HepG2 (cell line): ENCODE measurements at regions not wholly inside any gene's neighbourhood (a gene's known extent, or its start where the extent isn't known, plus 50 kb on each side); places are given as distances from the start of the nearest gene placed in this dataset.

Experiments
- ATAC-seq: fragments of 200-7000 bp; cut with Tn5 transposase; 3 replicates; pipeline ENCODE4 v1.9.1; 2020; ENCODE audit warnings: mild to moderate bottlenecking, moderate library complexity
- BruUV-seq: library from RNA; stranded (reverse); fragments of 400-500 nt; replicated peaks from 2 replicates; lab custom pipeline; 2021; lab: Mats Ljungman, UMichigan
- CTCF ChIA-PET: fragments of 300-600 bp; formaldehyde crosslinking; extraction: SDS; loops from one replicate; lab custom pipeline; 2021; ENCODE audit warnings: low total read pairs, inconsistent platforms, low intra/inter-chr PET ratio; lab: Yijun Ruan, JAX
- POLR2A ChIA-PET: fragments of 350-600 bp; sonication (Branson Sonifier 250); formaldehyde crosslinking; loops from one replicate; lab custom pipeline; 2020; ENCODE audit warnings: antibody characterized with exemption, inconsistent platforms; lab: Yijun Ruan, JAX
- DNase-seq: peaks from one replicate; pipeline ENCODE4 v3.0.0-alpha.2; 2015; ENCODE audit warnings: low spot score
- FAIRE-seq: peaks from 3 replicates; lab custom pipeline; 2011; peaks lifted over from hg19 to GRCh38; lab: Jason Lieb, UNC
- H2AFZ ChIP-seq: one replicate; pipeline ENCODE4 v1.6.1; 2011; ENCODE audit warnings: low read length, inconsistent platforms
- H3K27ac ChIP-seq: fragments of 300-600 bp; 3 replicates; pipeline ENCODE4 v1.8.0; 2011; ENCODE audit warnings: mixed run types, mild to moderate bottlenecking, mixed read lengths, low read length, inconsistent platforms; ENCODE audit not compliant: insufficient read depth; ENCODE audit errors: extremely low read length
- H3K27me3 ChIP-seq, 2 experiments: fragments of 200-600 bp in 1 of 2; 2 replicates in 1 of 2; 3 replicates in 1 of 2; pipeline versions ENCODE4 v1.6.0 to v1.8.0; 2011; ENCODE audit warnings: low read length in 2 of 2, mild to moderate bottlenecking in 2 of 2, moderate library complexity in 2 of 2, inconsistent platforms in 1 of 2; ENCODE audit not compliant: insufficient read depth in 2 of 2, control insufficient read depth in 1 of 2
- H3K36me3 ChIP-seq, 2 experiments: fragments of 200-600 bp in 1 of 2; replicated peaks in 1 of 2; 2 replicates in 1 of 2; 3 replicates in 1 of 2; pipeline versions ENCODE4 v1.5.1 to v1.8.0; 2011; ENCODE audit warnings: low read length in 2 of 2, inconsistent platforms in 1 of 2; ENCODE audit not compliant: insufficient read depth in 2 of 2, control insufficient read depth in 1 of 2
- H3K4me1 ChIP-seq: 2 replicates; pipeline ENCODE4 v1.5.1; 2012; ENCODE audit warnings: low read length, inconsistent platforms; ENCODE audit not compliant: insufficient read depth
- H3K4me2 ChIP-seq: 2 replicates; pipeline ENCODE4 v1.6.0; 2011; ENCODE audit warnings: low read depth, low read length, inconsistent platforms
- H3K4me3 ChIP-seq, 3 experiments: fragments of 200-600 bp in 1 of 3; sonication (generic), shearing (Covaris generic) in 1 of 3; replicated peaks in 1 of 3; 2 replicates each; pipeline ENCODE4 v1.5.1; 2011 to 2016; ENCODE audit warnings: low read length in 3 of 3, inconsistent platforms in 2 of 3, low read depth in 2 of 3, mild to moderate bottlenecking in 2 of 3, control low read depth in 1 of 3, mixed read lengths in 1 of 3; ENCODE audit not compliant: insufficient read depth in 1 of 3
- H3K79me2 ChIP-seq: one replicate; pipeline ENCODE4 v1.6.1; 2011; ENCODE audit warnings: low read length, inconsistent platforms; ENCODE audit not compliant: insufficient read depth
- H3K9ac ChIP-seq: 2 replicates; pipeline ENCODE4 v1.6.0; 2011; ENCODE audit warnings: mild to moderate bottlenecking, low read depth, low read length, inconsistent platforms; ENCODE audit not compliant: insufficient read depth
- H3K9me3 ChIP-seq: 2 replicates; pipeline ENCODE4 v1.5.1; 2012; ENCODE audit warnings: mild to moderate bottlenecking, low read length
- H4K20me1 ChIP-seq: 2 replicates; pipeline ENCODE4 v1.6.0; 2011; ENCODE audit warnings: inconsistent platforms, mild to moderate bottlenecking, low read length, moderate library complexity; ENCODE audit not compliant: insufficient read depth
- DPF2 ChIP-seq: sonication (generic); formaldehyde crosslinking; IDR thresholded peaks from 2 replicates; pipeline ENCODE4 v1.4.0; 2020; ENCODE audit warnings: mild to moderate bottlenecking, low read depth, missing genetic modification reagents, borderline replicate concordance
- FOXO1 ChIP-seq: sonication (generic); formaldehyde crosslinking; IDR thresholded peaks from 2 replicates; pipeline ENCODE4 v1.4.0; 2020; ENCODE audit warnings: missing genetic modification reagents
- GLI4 ChIP-seq: sonication (generic); formaldehyde crosslinking; IDR thresholded peaks from 2 replicates; pipeline ENCODE4 v1.5.1; 2020; ENCODE audit warnings: missing genetic modification reagents, mild to moderate bottlenecking, moderate library complexity, borderline replicate concordance
- NFKBIZ ChIP-seq: IDR thresholded peaks from 2 replicates; pipeline ENCODE4 v1.6.1; 2018; ENCODE audit warnings: missing genetic modification reagents, missing compliant biosample characterization
- REL ChIP-seq: sonication (generic); formaldehyde crosslinking; conservative IDR thresholded peaks from 2 replicates; pipeline ENCODE4 v1.8.0; 2022; ENCODE audit warnings: mild to moderate bottlenecking, missing genetic modification reagents, moderate library complexity
- ZFAT ChIP-seq: sonication (generic); formaldehyde crosslinking; conservative IDR thresholded peaks from 2 replicates; pipeline ENCODE4 v1.8.1; 2023; ENCODE audit warnings: missing genetic modification reagents, inconsistent platforms
- ZNF230 ChIP-seq: sonication (generic); formaldehyde crosslinking; IDR thresholded peaks from 2 replicates; pipeline ENCODE4 v1.4.0; 2020; ENCODE audit warnings: mild to moderate bottlenecking, missing genetic modification reagents
- ZNF256 ChIP-seq: sonication (generic); formaldehyde crosslinking; conservative IDR thresholded peaks from 2 replicates; pipeline ENCODE4 v1.4.0; 2020; ENCODE audit warnings: missing genetic modification reagents
- ZNF850 ChIP-seq: sonication (generic); formaldehyde crosslinking; conservative IDR thresholded peaks from 2 replicates; pipeline ENCODE4 v1.9.0; 2021; ENCODE audit warnings: mild to moderate bottlenecking, missing genetic modification reagents
- ZSCAN22 ChIP-seq: sonication (generic); formaldehyde crosslinking; IDR thresholded peaks from 2 replicates; pipeline ENCODE4 v1.4.0; 2020; ENCODE audit warnings: mild to moderate bottlenecking, missing genetic modification reagents
- WGBS: methylation state at CpG from one replicate; pipeline ENCODE4 v1.1.6; 2017; ENCODE audit warnings: low lambda C conversion rate; 5-methylcytosine and 5-hydroxymethylcytosine counted together
- in situ Hi-C: cut with HindIII; loops from 2 replicates; pipeline ENCODE4 v1.10.0; 2017; ENCODE audit warnings: low pct_unique_long_range_greater_than_20kb; ENCODE audit not compliant: extremely low pct_ligation_motif_present
- intact Hi-C: fragments of 100-400 bp; cut with micrococcal nuclease; formaldehyde crosslinking; loops from one replicate; pipeline ENCODE4 v1.10.0; 2022; ENCODE audit not compliant: unreplicated experiment
- TF ChIP-seq, protein P1 (sequence below): sonication (generic); formaldehyde crosslinking; IDR thresholded peaks from 2 replicates; pipeline ENCODE4 v1.4.0; 2020; ENCODE audit warnings: low read depth, missing genetic modification reagents

DNA sequence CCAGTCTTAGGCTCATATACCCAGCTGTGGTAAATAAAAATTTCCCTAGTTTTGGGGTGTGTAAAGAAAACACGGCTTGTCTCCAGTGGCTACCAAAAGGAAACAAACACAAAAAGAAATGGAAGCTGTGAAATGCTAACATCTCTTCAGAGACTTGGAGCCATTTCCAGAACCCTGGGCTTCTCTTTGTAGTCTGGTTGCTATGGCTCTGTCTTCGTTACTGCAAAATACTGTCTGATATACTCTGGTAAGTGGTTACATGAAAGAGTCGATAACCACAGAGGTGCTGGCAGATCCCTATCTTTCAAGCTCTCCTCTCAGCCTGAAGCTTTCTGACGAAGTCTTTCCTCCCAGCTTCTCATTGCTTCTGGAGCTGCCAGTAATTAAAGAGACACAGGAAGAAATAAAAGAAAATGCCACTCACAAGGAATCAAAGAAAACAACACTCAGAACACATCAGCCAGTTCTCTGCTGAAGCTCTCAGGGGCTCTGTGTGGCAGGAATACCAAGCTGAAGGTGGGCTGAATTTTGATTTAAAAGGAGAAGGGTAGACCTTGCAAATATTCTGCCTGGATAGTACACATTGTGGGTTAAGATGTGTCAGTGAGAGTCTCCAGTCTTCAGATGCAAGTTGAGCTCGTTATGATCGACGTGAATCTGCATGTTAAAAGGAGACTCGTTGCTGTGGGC lies 107.6 kb upstream of the FAM9C start:
- FAIRE-seq: no peak
- in situ Hi-C loops (no loop called here), intact Hi-C loops (no loop called here)
- no peak overlapping the region for H3K4me3 ChIP-seq
- peaks cover 4% of the 10 kb centered on the region; the same call in 1 of the 2 replicates for H3K9me3 ChIP-seq
- no peaks in the 10 kb centered on the region for H4K20me1 ChIP-seq
- H3K36me3 ChIP-seq: no peaks in the 10 kb centered on the region
- H3K27ac ChIP-seq: no peak overlapping the region
- ChIA-PET CTCF (no interaction called here), POLR2A (no interaction called here)
- no peaks in the 10 kb centered on the region for H3K4me1 ChIP-seq
- 50% methylated on average over 6 of the region's 8 CpGs for WGBS
- ATAC-seq: no peak
- BruUV-seq: no TSS peak
- TF ChIP-seq, protein P1, sequence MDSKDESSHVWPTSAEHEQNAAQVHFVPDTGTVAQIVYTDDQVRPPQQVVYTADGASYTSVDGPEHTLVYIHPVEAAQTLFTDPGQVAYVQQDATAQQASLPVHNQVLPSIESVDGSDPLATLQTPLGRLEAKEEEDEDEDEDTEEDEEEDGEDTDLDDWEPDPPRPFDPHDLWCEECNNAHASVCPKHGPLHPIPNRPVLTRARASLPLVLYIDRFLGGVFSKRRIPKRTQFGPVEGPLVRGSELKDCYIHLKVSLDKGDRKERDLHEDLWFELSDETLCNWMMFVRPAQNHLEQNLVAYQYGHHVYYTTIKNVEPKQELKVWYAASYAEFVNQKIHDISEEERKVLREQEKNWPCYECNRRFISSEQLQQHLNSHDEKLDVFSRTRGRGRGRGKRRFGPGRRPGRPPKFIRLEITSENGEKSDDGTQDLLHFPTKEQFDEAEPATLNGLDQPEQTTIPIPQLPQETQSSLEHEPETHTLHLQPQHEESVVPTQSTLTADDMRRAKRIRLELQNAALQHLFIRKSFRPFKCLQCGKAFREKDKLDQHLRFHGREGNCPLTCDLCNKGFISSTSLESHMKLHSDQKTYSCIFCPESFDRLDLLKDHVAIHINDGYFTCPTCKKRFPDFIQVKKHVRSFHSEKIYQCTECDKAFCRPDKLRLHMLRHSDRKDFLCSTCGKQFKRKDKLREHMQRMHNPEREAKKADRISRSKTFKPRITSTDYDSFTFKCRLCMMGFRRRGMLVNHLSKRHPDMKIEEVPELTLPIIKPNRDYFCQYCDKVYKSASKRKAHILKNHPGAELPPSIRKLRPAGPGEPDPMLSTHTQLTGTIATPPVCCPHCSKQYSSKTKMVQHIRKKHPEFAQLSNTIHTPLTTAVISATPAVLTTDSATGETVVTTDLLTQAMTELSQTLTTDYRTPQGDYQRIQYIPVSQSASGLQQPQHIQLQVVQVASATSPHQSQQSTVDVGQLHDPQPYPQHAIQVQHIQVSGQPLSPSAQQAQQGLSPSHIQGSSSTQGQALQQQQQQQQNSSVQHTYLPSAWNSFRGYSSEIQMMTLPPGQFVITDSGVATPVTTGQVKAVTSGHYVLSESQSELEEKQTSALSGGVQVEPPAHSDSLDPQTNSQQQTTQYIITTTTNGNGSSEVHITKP: no peak
- TF ChIP-seq ZSCAN22: no peak
- no peak for TF ChIP-seq GLI4 (CRISPR knock-in tag)
- no peak for TF ChIP-seq ZNF256 (CRISPR knock-in tag)
- no peak for TF ChIP-seq DPF2 (CRISPR knock-in tag)
- no peak for TF ChIP-seq ZNF850 (CRISPR knock-in tag)
- TF ChIP-seq ZFAT (CRISPR knock-in tag): no peak
- no peak for TF ChIP-seq ZNF230 (CRISPR knock-in tag)
- no peak for TF ChIP-seq FOXO1 (CRISPR knock-in tag)
- no peak for TF ChIP-seq NFKBIZ (CRISPR knock-in tag)
- no peak for TF ChIP-seq REL (CRISPR knock-in tag)
- no peak for DNase-seq
- H3K4me2 ChIP-seq: no peak overlapping the region
- H3K27me3 ChIP-seq: no peaks in the 10 kb centered on the region
- H3K9ac ChIP-seq: no peak overlapping the region
- H3K79me2 ChIP-seq: no peaks in the 10 kb centered on the region
- H2AFZ ChIP-seq: no peak overlapping the region
